ENCODE measurements at regions not wholly inside any gene's neighbourhood (a gene's known extent, or its start where the extent isn't known, plus 50 kb on each side); places are given as distances from the start of the nearest gene placed in this dataset.

GRCh38 chr2:168300460-168300859, 53.1 kb upstream of the STK39 start:
- Histone ChIP-seq H3K4me1 (replicated peaks; ENCODE audit: insufficient read depth) (no peaks in the 10 kb centered on the region), H3K4me3 (no peak overlapping the region), H3K27me3 (ENCODE audit: insufficient read depth, low read depth) (no peaks in the 10 kb centered on the region), H3K9me2 (ENCODE audit: insufficient read depth) (no peaks in the 10 kb centered on the region), H3K4me2 (no peak overlapping the region), H3F3A (ENCODE audit: insufficient read depth, low read depth) (no peaks in the 10 kb centered on the region), H3K79me2 (ENCODE audit: low read depth) (no peaks in the 10 kb centered on the region), H3K9me3 (ENCODE audit: insufficient read depth, low read depth) (no peaks in the 10 kb centered on the region; the same call in 1 of the 2 replicates), H4K20me1 (ENCODE audit: insufficient read depth) (no peaks in the 10 kb centered on the region), H3K36me3 (ENCODE audit: low read depth) (no peaks in the 10 kb centered on the region), H2AFZ (no peak overlapping the region), H3K27ac (no peak overlapping the region)
- no peak for DNase-seq
- intact Hi-C loops (cut with micrococcal nuclease; ENCODE audit: unreplicated experiment) = no loop called here
- CTCF ChIA-PET = no interaction called here
- TF ChIP-seq EZH2 (IDR thresholded peaks at IDR 0.05; ENCODE audit: low read depth) (no peak), CTCF (conservative IDR thresholded peaks at IDR 0.05) (no peak)
- POLR2A ChIA-PET (ENCODE audit: unreplicated experiment) = no interaction called here
- no TSS peak for BruUV-seq (replicated peaks)

GRCh38 chr2:168304024-168304681, 56.8 kb upstream of the STK39 start:
- CTCF ChIA-PET = no interaction called here

GRCh38 chr2:168307379-168307778, 60.0 kb upstream of the STK39 start:
- Histone ChIP-seq H3K4me3 (no peak overlapping the region), H2AFZ (no peak overlapping the region), H3K9me3 (ENCODE audit: insufficient read depth, low read depth) (no peaks in the 10 kb centered on the region; the same call in 1 of the 2 replicates), H3K79me2 (ENCODE audit: low read depth) (no peaks in the 10 kb centered on the region), H3K27ac (no peak overlapping the region), H4K20me1 (ENCODE audit: insufficient read depth) (no peaks in the 10 kb centered on the region), H3K9me2 (ENCODE audit: insufficient read depth) (no peaks in the 10 kb centered on the region), H3K27me3 (ENCODE audit: insufficient read depth, low read depth) (no peaks in the 10 kb centered on the region), H3K36me3 (ENCODE audit: low read depth) (no peaks in the 10 kb centered on the region), H3F3A (ENCODE audit: insufficient read depth, low read depth) (no peaks in the 10 kb centered on the region), H3K4me2 (no peak overlapping the region), H3K4me1 (replicated peaks; ENCODE audit: insufficient read depth) (no peaks in the 10 kb centered on the region)
- CTCF ChIA-PET = no interaction called here
- DNase-seq = no peak
- intact Hi-C loops (cut with micrococcal nuclease; ENCODE audit: unreplicated experiment) = no loop called here
- BruUV-seq (replicated peaks) = no TSS peak
- POLR2A ChIA-PET (ENCODE audit: unreplicated experiment) = no interaction called here
- TF ChIP-seq EZH2 (IDR thresholded peaks at IDR 0.05; ENCODE audit: low read depth) (no peak), CTCF (conservative IDR thresholded peaks at IDR 0.05) (no peak)

More at GRCh38 chr2:168304024-168304681, 56.8 kb upstream of the STK39 start:
- intact Hi-C loops (cut with micrococcal nuclease; ENCODE audit: unreplicated experiment) = no loop called here
- no peak for TF ChIP-seq EZH2 (IDR thresholded peaks at IDR 0.05; ENCODE audit: low read depth)
- TF ChIP-seq CTCF (conservative IDR thresholded peaks at IDR 0.05) = no peak
- H2AFZ ChIP-seq = no peak overlapping the region
- no peaks in the 10 kb centered on the region; the same call in 1 of the 2 replicates for H3K9me3 ChIP-seq (ENCODE audit: insufficient read depth, low read depth)
- H3K36me3 ChIP-seq (ENCODE audit: low read depth) = no peaks in the 10 kb centered on the region
- no peaks in the 10 kb centered on the region for H3F3A ChIP-seq (ENCODE audit: insufficient read depth, low read depth)
- DNase-seq = no peak
- POLR2A ChIA-PET (ENCODE audit: unreplicated experiment) = no interaction called here
- H4K20me1 ChIP-seq (ENCODE audit: insufficient read depth) = no peaks in the 10 kb centered on the region
- no peaks in the 10 kb centered on the region for H3K9me2 ChIP-seq (ENCODE audit: insufficient read depth)
- no TSS peak for BruUV-seq (replicated peaks)
- no peaks in the 10 kb centered on the region for H3K27me3 ChIP-seq (ENCODE audit: insufficient read depth, low read depth)
- no peaks in the 10 kb centered on the region for H3K4me1 ChIP-seq (replicated peaks; ENCODE audit: insufficient read depth)
- no peaks in the 10 kb centered on the region for H3K79me2 ChIP-seq (ENCODE audit: low read depth)
- no peak overlapping the region for H3K4me3 ChIP-seq
- no peak overlapping the region for H3K27ac ChIP-seq
- no peak overlapping the region for H3K4me2 ChIP-seq
